GM19468 (cell line): ENCODE measurements at regions not wholly inside any gene's neighbourhood (a gene's known extent, or its start where the extent isn't known, plus 50 kb on each side); places are given as distances from the start of the nearest gene placed in this dataset.
"Not testable (repeated sequence)": the region's sequence is repeated elsewhere in the genome, so short reads cannot be mapped to it uniquely, and the experiment has no call there.

Source experiments
- ATAC-seq: cut with Tn5 transposase; IDR thresholded peaks from one replicate; pipeline ENCODE4 v1.9.1; 2021; ENCODE audit warnings: mild to moderate bottlenecking, moderate library complexity, moderate number of reproducible peaks; ENCODE audit not compliant: unreplicated experiment; ENCODE audit errors: extremely low read depth

GRCh38 chr3:170679190-170679589 is 93.3 kb upstream of the SLC7A14 start:
- ATAC-seq = no peak

GRCh38 chr3:170670504-170670903 is 84.6 kb upstream of the SLC7A14 start:
- ATAC-seq = no peak

- not testable (repeated sequence) for ATAC-seq
These were observed 77.1 kb upstream of the SLC7A14 start for GRCh38 chr3:170662986-170663385.

- no peak for ATAC-seq
These were observed 74.3 kb upstream of the SLC7A14 start for GRCh38 chr3:170660139-170660538.

- ATAC-seq = no peak
These were observed 71.4 kb upstream of the SLC7A14 start for GRCh38 chr3:170657312-170657711.

- ATAC-seq = no peak
These were observed 70.4 kb upstream of the SLC7A14 start for GRCh38 chr3:170656284-170656683.

- ATAC-seq = no peak
These were observed 67.9 kb upstream of the SLC7A14 start for GRCh38 chr3:170653801-170654200.

GRCh38 chr3:170651260-170651845 is 65.5 kb upstream of the SLC7A14 start:
- ATAC-seq = no peak

GRCh38 chr3:170650557-170650956 is 64.7 kb upstream of the SLC7A14 start:
- not testable (repeated sequence) for ATAC-seq

- no peak for ATAC-seq
These were observed 58.8 kb upstream of the SLC7A14 start for GRCh38 chr3:170644711-170645110.

- no peak for ATAC-seq
These were observed 58.0 kb upstream of the SLC7A14 start for GRCh38 chr3:170643831-170644230.

- ATAC-seq = no peak
These were observed 57.2 kb upstream of the SLC7A14 start for GRCh38 chr3:170642882-170643601.

GRCh38 chr3:170641510-170642236 is 55.8 kb upstream of the SLC7A14 start:
- no peak for ATAC-seq

GRCh38 chr3:170640737-170641171 is 54.9 kb upstream of the SLC7A14 start:
- ATAC-seq = no peak

GRCh38 chr3:170638988-170639387 is 53.1 kb upstream of the SLC7A14 start:
- no peak for ATAC-seq

- ATAC-seq = no peak
These were observed 51.4 kb upstream of the SLC7A14 start for GRCh38 chr3:170637306-170637705.

GRCh38 chr3:170636400-170636973 is 50.6 kb upstream of the SLC7A14 start:
- ATAC-seq = no peak
